ENCODE measurements at regions not wholly inside any gene's neighbourhood (a gene's known extent, or its start where the extent isn't known, plus 50 kb on each side); places are given as distances from the start of the nearest gene placed in this dataset.
"Not testable (repeated sequence)": the region's sequence is repeated elsewhere in the genome, so short reads cannot be mapped to it uniquely, and the experiment has no call there.

DNA sequence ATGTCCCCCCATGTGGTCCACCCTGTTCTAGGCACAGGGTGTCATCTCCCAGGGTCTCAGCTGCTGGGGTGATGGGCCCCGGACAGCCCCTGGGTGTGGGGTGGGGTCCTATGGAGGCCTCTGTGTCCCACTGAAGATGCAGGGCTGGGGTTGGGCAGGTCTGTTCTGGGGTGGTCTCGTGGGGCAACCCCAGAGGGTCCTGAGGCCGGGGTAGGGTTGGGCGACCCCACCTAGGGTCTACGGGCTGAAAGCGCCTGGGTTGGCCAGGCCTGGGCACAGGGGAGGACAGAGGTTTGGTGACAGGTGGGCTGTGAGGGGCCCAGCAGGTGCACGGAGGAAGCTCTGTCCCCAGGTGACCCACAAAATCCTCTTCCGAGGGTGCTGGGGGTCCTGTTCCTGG lies 159.2 kb downstream of the TMEM121 start:
- TF ChIP-seq EZH2 (IDR thresholded peaks at IDR 0.05; ENCODE audit: insufficient read depth, poor library complexity, severe bottlenecking); EZH2phosphoT487 (IDR thresholded peaks at IDR 0.05; ENCODE audit: insufficient read depth, low read depth): not testable (repeated sequence)
